ENCODE measurements at regions not wholly inside any gene's neighbourhood (a gene's known extent, or its start where the extent isn't known, plus 50 kb on each side); places are given as distances from the start of the nearest gene placed in this dataset.

DNA sequence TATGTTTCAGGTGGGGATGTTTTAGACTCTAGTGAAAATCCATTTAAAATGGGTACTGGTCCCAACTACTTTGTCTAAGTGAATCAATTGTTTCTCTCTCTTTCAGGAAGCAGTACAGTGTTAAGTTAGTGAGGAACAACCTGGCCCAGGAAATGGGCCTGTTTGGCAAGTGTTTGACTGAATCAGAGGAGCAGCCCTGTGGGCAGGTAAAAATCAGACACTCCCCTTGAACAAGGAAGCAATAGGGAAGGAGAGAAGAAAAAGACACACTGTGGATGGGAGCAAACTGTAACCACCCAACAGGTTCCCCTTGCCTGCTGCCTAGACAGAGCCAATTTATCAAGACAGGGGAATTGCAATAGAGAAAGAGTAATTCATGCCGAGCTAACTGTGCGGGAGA lies 245.7 kb downstream of the C11orf87 start:
- TF ChIP-seq EZH2 (IDR thresholded peaks at IDR 0.05; ENCODE audit: low read depth), result no peak
- TF ChIP-seq, protein P1, sequence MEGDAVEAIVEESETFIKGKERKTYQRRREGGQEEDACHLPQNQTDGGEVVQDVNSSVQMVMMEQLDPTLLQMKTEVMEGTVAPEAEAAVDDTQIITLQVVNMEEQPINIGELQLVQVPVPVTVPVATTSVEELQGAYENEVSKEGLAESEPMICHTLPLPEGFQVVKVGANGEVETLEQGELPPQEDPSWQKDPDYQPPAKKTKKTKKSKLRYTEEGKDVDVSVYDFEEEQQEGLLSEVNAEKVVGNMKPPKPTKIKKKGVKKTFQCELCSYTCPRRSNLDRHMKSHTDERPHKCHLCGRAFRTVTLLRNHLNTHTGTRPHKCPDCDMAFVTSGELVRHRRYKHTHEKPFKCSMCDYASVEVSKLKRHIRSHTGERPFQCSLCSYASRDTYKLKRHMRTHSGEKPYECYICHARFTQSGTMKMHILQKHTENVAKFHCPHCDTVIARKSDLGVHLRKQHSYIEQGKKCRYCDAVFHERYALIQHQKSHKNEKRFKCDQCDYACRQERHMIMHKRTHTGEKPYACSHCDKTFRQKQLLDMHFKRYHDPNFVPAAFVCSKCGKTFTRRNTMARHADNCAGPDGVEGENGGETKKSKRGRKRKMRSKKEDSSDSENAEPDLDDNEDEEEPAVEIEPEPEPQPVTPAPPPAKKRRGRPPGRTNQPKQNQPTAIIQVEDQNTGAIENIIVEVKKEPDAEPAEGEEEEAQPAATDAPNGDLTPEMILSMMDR (conservative IDR thresholded peaks at IDR 0.05), result no peak

All from PC-9 (cell line).